ENCODE measurements at regions not wholly inside any gene's neighbourhood (a gene's known extent, or its start where the extent isn't known, plus 50 kb on each side); places are given as distances from the start of the nearest gene placed in this dataset.

DNA sequence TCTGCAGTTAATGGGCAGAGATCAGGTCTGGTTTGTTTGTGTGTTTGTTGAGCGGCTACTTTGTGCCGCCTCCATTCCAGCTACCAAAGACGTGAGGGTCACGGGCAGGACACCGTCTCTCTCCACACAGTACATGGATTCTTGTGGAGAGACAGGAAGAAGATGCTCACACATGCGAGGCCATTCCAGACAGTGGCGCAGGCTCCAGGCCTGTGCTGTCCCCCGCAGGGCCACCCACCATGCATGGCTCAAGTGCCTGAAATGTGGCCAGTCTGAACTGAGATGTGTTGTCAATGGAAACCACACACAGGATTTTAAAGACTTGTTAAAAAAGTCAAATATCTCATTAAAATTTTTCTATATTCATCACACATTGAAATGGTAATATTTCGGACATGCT, 848.3 kb downstream of the TBC1D22A start:
- H3K4me1 Mint-ChIP-seq, result no peaks in the 10 kb centered on the region
- no peak overlapping the region for H3K4me3 Mint-ChIP-seq
- H3K27me3 Mint-ChIP-seq, result peaks cover 17% of the 10 kb centered on the region
- peak; percentile 54 for ATAC-seq
- no peak for DNase-seq
- no peak overlapping the region for H3K27ac Mint-ChIP-seq
- no peaks in the 10 kb centered on the region for H3K9me3 Mint-ChIP-seq

DNA sequence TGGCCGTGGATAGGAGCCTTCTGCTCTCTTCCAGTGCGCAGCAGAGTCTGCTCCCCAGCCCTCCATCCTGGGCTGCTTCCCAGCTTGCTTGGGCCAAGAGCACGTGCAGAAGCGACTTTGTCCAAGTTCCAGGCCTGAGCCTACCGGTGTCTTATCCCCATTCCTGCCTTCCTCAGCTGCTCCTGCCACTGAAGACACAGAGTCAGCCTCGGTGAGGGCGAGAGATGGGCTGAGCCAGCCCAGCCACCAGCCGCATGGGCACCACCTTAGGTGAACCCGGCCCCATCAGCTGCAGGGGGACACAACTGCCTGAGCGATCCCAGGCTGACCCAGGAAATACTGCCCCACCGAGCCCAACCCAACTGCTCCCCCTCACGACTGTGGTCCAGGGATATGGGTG, 847.8 kb downstream of the TBC1D22A start:
- no peaks in the 10 kb centered on the region for H3K4me1 Mint-ChIP-seq
- peaks cover 21% of the 10 kb centered on the region for H3K27me3 Mint-ChIP-seq
- ATAC-seq, result peak; percentile 31
- DNase-seq, result no peak
- H3K4me3 Mint-ChIP-seq, result no peak overlapping the region
- H3K27ac Mint-ChIP-seq, result no peak overlapping the region
- H3K9me3 Mint-ChIP-seq, result no peaks in the 10 kb centered on the region

DNA sequence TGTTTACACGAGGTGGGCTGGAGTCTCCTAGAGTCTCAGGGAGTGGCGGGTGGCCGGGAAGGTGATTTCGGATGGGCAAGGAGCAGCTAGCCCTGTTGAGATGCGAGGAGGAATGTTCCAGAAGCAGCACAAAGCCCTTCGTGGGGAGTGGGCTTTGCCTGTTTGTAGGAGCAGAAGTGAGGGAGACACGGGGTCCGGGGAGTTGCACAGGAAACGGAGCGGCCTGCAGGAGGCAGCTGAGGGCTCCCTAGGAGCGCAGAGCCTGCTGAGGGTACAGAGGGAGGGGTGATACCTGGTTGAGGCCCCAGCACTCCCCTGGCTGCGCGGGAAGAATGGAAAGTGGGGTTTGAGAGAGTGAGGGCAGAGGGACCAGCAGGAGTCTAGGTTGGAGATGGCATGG, 847.2 kb downstream of the TBC1D22A start:
- DNase-seq (no peak), ATAC-seq (no peak)
- H3K4me1 Mint-ChIP-seq, result no peaks in the 10 kb centered on the region
- H3K27ac Mint-ChIP-seq, result peak overlapping the region in 1 of 2 donors; percentile 10
- no peak overlapping the region for H3K4me3 Mint-ChIP-seq
- H3K9me3 Mint-ChIP-seq, result no peaks in the 10 kb centered on the region
- peaks cover 22% of the 10 kb centered on the region for H3K27me3 Mint-ChIP-seq

DNA sequence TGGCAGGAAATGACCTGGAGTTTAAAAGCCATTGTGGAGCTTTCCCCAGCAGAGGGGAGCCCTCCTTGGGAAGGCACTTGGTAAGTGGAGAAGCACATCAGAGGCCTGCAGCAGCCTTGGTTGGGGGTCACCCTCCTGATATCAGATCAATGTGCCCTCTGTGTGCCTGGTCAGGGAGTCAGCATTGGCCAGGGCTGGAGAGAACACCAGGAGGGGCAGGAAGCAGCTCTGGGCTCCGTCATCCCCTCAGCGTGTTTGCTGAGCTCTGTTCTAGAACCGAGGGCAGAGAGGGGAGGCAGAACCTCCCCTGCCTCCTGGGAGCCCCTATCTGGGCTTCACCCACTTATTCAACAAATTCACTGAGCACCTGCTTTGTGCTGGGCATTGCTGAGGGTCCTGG, 846.0 kb downstream of the TBC1D22A start:
- H3K27ac Mint-ChIP-seq, result no peak overlapping the region
- ATAC-seq (no peak), DNase-seq (no peak)
- H3K4me1 Mint-ChIP-seq, result no peaks in the 10 kb centered on the region
- no peaks in the 10 kb centered on the region for H3K9me3 Mint-ChIP-seq
- no peak overlapping the region for H3K4me3 Mint-ChIP-seq
- peaks cover 21% of the 10 kb centered on the region for H3K27me3 Mint-ChIP-seq

DNA sequence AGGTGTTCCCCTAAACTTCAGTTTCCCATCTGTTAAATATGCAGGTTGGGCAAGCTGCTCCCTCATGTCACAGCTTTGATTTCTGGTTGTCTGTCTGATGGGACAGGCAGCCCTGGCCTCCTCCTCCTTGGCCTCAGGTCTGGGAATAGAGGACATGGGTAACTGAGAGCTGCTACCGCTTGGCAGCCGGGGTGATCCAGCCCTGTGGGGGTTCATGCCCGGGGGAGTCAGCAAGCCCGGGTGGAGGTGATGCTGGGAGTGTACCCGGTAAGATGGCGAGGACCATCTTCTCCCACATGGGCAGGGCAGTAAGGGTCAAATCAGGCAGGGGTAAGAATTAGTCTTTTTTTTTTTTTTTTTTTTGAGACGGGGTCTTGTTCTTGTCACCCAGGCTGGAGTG, 845.0 kb downstream of the TBC1D22A start:
- DNase-seq (no peak), ATAC-seq (no peak)
- Mint-ChIP-seq H3K4me1 (no peaks in the 10 kb centered on the region), H3K9me3 (no peaks in the 10 kb centered on the region), H3K27ac (no peak overlapping the region), H3K4me3 (no peak overlapping the region), H3K27me3 (peaks cover 16% of the 10 kb centered on the region)

DNA sequence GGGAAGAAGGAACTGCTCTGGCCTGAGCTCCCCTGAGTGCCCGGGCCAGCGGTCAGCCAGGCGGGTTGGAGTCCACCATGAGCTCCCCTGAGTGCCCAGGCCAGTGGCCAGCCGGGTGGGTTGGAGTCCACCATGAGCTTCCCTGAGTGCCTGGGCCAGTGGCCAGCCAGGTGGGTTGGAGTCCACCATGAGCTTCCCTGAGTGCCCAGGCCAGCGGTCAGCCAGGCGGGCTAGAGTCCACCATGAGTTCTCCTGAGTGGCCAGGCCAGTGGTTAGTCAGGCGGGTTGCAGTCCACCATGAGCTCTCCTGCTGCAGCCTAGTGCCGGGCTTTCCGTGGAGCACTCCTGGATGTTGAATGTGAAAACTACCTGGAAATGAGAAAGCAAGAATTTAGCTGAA, 844.0 kb downstream of the TBC1D22A start:
- DNase-seq (no peak), ATAC-seq (no peak)

DNA sequence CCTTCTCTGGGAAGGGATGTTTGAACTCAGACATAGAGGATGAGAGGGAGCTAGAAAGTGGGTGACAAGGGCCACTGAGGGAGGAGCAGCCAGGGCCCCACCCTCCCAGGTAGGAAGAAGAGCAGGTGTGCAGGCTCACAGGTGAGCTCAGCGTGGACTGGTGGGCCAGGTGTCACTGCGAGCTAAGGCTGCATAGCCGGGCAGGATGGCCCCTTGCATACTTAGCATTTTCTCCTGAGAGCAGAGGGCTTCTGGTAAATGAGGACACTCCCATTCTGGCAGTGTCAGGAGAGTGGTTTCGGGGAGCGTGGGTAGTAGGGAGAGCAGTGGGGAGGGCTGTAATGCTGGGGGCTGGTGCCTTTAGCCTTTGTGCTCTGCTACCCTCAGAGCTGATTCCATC, 843.4 kb downstream of the TBC1D22A start:
- Mint-ChIP-seq H3K4me3 (no peak overlapping the region), H3K27ac (no peak overlapping the region), H3K27me3 (peaks cover 29% of the 10 kb centered on the region), H3K4me1 (no peaks in the 10 kb centered on the region), H3K9me3 (no peaks in the 10 kb centered on the region)
- ATAC-seq (no peak), DNase-seq (no peak)

More for the DNA sequence above, 844.0 kb downstream of the TBC1D22A start:
- Mint-ChIP-seq H3K27ac (no peak overlapping the region), H3K4me1 (no peaks in the 10 kb centered on the region), H3K9me3 (no peaks in the 10 kb centered on the region), H3K27me3 (peaks cover 24% of the 10 kb centered on the region), H3K4me3 (no peak overlapping the region)

DNA sequence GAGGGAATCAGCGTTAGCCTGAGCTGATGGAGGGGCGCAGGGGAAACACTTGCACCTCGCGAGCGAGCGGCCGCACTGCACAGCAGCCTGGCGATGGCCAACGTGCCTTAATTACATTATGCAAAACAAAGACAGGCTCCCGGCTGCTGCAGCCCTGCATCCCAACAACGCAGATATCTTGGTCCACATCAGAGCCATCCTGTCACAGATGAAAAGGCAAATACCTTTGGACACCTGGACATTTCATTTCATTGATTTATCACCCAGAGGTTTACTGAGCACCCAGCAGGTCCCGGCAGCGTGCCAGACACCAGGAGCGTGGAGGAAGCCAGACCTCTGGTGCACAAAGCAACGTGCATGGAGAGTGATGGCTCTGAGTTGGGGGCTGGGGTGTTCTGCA, 843.0 kb downstream of the TBC1D22A start:
- ATAC-seq (no peak), DNase-seq (no peak)
- H3K9me3 Mint-ChIP-seq, result no peaks in the 10 kb centered on the region
- no peaks in the 10 kb centered on the region for H3K4me1 Mint-ChIP-seq
- H3K4me3 Mint-ChIP-seq, result no peak overlapping the region
- no peak overlapping the region for H3K27ac Mint-ChIP-seq
- peaks cover 31% of the 10 kb centered on the region for H3K27me3 Mint-ChIP-seq

DNA sequence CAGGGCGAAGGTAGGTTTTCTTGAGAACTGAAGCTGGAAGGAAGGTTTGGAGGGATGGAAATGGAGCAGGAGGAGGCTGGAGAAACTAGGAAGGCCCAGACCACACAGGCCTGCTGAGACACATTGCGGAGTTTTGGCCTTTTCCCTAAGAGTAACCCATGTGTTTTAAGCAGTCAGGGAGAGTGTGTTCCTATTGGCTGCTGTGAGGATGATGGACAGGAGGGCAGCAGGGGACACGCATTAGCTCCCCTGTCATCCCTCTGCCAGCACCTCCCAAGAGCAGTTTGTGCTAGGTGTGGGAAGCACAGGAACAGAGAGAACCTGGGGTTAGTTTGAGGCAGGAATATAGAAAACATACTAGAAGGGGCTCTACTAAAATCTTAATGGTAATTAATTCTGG, 842.1 kb downstream of the TBC1D22A start:
- Mint-ChIP-seq H3K4me1 (no peaks in the 10 kb centered on the region), H3K27me3 (peaks cover 32% of the 10 kb centered on the region), H3K4me3 (no peak overlapping the region), H3K27ac (no peak overlapping the region), H3K9me3 (no peaks in the 10 kb centered on the region)
- DNase-seq, result no peak
- no peak for ATAC-seq

DNA sequence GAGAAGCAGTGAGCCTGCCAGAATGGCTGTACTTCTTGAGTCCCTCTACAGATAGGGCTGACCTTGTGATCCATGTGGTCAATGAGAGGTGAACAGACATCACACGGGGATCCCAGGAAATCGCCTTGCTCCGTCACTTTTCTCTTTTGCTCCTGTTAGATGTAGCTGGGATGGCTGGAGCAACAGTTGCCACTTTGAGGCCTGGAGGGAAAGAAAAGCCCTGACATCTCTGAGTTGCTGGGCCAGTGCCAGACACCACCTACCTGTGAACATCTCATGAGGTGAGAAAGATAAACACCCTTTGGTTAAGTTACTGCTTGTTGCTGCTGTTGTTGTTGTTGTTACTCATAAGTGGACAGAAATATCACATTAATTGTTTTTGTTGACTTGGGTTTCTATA, 840.3 kb downstream of the TBC1D22A start:
- no peaks in the 10 kb centered on the region for H3K4me1 Mint-ChIP-seq
- H3K4me3 Mint-ChIP-seq, result no peak overlapping the region
- peaks cover 31% of the 10 kb centered on the region for H3K27me3 Mint-ChIP-seq
- no peak overlapping the region for H3K27ac Mint-ChIP-seq
- DNase-seq, result no peak
- no peaks in the 10 kb centered on the region for H3K9me3 Mint-ChIP-seq
- no peak for ATAC-seq

DNA sequence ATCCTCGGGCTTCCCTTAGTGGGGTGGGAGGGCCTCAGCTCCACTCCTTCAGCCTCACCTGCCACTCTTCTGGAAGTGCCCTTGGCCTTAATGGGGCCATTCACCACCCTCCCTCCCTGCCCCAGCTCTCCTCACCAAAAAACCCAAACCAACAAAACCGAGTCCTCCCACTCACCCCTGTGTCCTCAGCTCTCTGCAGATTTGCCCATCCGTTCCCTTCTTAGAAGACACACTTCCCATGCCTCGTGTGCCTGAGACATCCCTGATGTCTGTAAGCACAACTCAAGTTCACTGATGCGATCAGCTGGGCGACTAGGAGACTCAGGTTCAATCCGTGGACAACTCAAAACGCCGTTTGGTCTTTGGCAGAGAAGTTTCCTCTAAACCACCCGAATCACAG, 839.2 kb downstream of the TBC1D22A start:
- H3K9me3 Mint-ChIP-seq, result no peaks in the 10 kb centered on the region
- H3K27ac Mint-ChIP-seq, result no peak overlapping the region
- no peak for DNase-seq
- peaks cover 31% of the 10 kb centered on the region for H3K27me3 Mint-ChIP-seq
- no peaks in the 10 kb centered on the region for H3K4me1 Mint-ChIP-seq
- H3K4me3 Mint-ChIP-seq, result no peak overlapping the region
- ATAC-seq, result no peak

DNA sequence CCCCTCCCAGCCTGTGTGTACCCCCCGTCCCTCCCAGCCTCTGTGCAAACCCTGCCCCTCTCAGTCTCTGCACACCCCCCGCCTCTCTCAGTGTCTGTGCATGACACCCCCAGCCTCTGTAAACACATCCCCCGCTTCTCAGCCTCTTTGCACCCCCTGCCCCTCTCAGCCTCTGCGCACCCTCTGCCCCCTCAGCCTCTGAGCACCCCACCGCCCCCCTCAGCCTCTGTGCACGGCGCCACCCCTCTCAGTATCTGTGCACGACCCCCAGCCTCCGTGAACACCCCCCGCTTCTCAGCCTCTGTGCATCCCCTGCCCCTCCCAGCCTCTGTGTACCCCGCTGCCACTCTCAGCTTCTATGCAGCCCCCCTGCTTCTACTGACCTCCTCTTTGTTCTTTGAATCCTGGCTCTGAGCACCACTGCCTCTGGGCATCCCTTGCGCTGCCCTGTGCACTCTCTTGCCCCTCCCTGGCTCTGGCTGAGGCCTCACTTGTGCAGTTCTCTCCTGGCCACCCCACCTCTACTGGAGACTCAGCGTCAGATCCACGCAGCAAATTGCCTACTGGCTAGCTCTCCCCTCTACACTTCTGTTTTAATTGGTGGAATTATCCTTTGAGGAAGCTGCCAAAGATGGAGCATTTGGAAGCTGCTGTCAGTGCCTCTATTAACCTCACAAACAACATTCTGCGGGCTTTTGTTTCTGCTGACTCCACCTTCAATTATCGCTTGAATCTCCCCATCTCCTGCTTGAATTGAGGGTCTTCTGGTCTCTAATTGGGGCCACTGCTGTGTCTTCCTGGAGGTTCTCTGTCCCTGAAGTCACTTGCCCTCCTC, 838.6 kb downstream of the TBC1D22A start:
- ATAC-seq (peak; percentile 23), DNase-seq (no peak)
- Mint-ChIP-seq H3K9me3 (no peaks in the 10 kb centered on the region), H3K27ac (no peak overlapping the region), H3K4me3 (no peak overlapping the region), H3K4me1 (no peaks in the 10 kb centered on the region), H3K27me3 (peaks cover 31% of the 10 kb centered on the region)

DNA sequence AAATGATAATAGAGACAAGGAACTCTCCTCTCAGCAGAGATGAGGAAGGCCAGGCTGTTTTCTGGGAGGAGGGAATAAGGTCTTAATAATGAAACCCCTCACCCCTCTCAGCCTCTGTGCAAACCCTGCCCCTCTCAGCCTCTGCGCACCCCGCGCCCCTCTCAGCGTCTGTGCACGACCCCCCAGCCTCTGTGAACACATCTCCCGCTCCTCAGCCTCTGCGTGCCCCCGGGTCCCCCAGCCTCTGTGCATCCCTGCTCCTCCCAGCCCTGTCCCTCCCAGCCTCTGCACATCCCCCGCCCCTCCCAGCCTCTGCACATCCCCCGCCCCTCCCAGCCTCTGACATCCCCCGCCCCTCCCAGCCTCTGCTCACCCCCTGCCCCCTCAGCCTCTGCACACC, 837.8 kb downstream of the TBC1D22A start:
- Mint-ChIP-seq H3K4me3 (no peak overlapping the region), H3K9me3 (no peaks in the 10 kb centered on the region), H3K27me3 (peaks cover 24% of the 10 kb centered on the region), H3K27ac (no peak overlapping the region), H3K4me1 (no peaks in the 10 kb centered on the region)
- no peak for DNase-seq
- no peak for ATAC-seq

DNA sequence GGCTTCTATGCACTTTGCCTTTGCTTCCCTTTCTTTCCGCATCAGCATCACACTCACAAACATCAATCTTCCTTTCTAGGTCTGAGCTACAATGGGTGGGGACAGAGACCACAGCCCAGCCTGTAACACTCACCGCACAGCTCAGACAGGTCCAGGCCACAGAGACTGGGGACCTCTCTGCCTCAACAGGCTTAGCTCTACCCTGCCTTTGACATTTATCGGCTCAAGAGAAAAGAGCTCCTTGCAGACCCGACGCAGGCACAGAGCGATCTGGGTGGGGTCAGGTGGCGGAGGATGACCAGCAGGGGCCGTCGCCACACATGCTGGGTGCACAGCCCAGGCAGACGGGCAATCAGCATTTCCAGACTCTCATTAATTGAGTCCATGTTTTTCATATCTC, 837.3 kb downstream of the TBC1D22A start:
- H3K27ac Mint-ChIP-seq, result peak overlapping the region in 1 of 2 donors; percentile 9
- H3K9me3 Mint-ChIP-seq, result no peaks in the 10 kb centered on the region
- DNase-seq, result no peak
- no peak for ATAC-seq
- H3K27me3 Mint-ChIP-seq, result peaks cover 23% of the 10 kb centered on the region
- H3K4me1 Mint-ChIP-seq, result no peaks in the 10 kb centered on the region
- H3K4me3 Mint-ChIP-seq, result no peak overlapping the region

DNA sequence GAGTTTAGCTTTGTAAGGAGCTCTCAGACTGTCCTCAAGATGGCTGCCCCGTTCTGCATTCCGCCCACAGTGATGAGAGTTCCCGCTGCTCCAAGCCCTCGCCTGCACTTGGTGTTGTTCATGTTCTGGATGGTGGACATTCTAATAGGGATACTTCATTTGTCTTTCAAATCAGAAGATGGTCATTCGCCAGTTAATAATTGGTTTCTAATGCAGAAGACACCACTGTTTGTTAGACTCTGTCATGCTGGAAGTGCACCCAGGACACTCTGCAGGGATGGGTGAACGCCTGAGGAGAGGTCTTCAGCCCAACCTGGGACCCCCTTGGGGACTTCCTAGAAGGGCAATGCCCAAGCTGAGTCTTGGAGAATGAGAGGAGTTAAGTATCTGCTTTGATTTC, 836.4 kb downstream of the TBC1D22A start:
- Mint-ChIP-seq H3K4me1 (no peaks in the 10 kb centered on the region), H3K27ac (no peak overlapping the region), H3K4me3 (no peak overlapping the region), H3K27me3 (peaks cover 23% of the 10 kb centered on the region), H3K9me3 (no peaks in the 10 kb centered on the region)
- DNase-seq (no peak), ATAC-seq (no peak)

DNA sequence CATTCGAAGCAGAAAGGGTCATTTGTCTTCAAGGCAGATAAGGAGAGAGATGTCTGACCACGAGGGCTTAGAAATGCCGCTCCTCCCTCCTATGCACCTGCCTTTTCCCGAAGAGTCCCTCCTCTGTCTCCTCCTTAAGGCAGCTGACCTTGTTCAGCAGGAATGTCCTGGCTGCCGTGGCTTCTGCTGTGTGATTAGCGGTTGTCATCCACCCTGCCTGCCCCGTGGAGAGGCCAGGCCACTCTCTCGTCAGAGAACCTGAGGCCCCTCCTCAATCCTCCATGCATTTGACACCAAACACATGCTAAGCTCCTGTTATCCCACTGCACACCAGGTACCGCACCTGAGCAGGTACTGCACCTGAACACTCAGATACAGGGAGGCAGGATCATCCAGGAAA, 834.6 kb downstream of the TBC1D22A start:
- no peaks in the 10 kb centered on the region for H3K4me1 Mint-ChIP-seq
- peak overlapping the region in 1 of 2 donors; percentile 80 for H3K27ac Mint-ChIP-seq
- no peak overlapping the region for H3K4me3 Mint-ChIP-seq
- no peak for DNase-seq
- peaks cover 21% of the 10 kb centered on the region for H3K27me3 Mint-ChIP-seq
- ATAC-seq, result no peak
- no peaks in the 10 kb centered on the region for H3K9me3 Mint-ChIP-seq

DNA sequence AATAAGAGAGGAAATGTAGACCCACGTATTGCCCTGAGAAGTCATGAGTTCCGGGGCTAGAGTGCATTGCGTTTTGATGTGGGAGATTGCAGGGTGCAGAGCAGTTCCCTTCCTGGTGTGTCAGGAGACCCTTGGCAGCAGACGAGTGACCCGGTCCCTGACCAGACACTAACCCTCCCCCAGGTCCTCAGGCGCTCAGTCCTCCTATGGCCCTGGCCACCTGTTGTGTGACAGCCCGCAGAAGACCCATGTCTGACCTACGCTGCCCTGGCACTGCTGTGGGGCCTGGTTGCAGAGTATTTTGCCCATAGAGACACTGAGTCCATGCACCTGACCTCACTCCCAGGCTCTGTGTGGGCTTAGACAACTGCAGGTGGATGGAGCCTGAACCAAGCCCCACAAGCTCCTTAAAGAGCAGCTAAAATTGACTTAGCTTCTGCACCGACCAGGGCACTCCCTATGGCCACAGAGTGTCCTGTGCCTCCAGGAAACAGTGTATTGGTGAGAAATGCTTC, 833.8 kb downstream of the TBC1D22A start:
- ATAC-seq, result no peak
- Mint-ChIP-seq H3K27me3 (peaks cover 13% of the 10 kb centered on the region), H3K4me1 (no peaks in the 10 kb centered on the region), H3K9me3 (no peaks in the 10 kb centered on the region), H3K27ac (no peak overlapping the region), H3K4me3 (no peak overlapping the region)
- no peak for DNase-seq

Data from stimulated activated naive CD8-positive, alpha-beta T cell treated with anti-CD3 and anti-CD28 coated beads, Interleukin-15, amount 100 ng/mL, for 72 hours (primary cell).